ENCODE measurements at regions not wholly inside any gene's neighbourhood (a gene's known extent, or its start where the extent isn't known, plus 50 kb on each side); places are given as distances from the start of the nearest gene placed in this dataset.

- H3K4me3 ChIP-seq (ENCODE audit: low read length) = no peak overlapping the region
- H3K4me1 ChIP-seq (ENCODE audit: control insufficient read depth, insufficient read depth, low read length) = no peaks in the 10 kb centered on the region
- H3K27me3 ChIP-seq (ENCODE audit: control insufficient read depth, insufficient read depth, low read length) = no peaks in the 10 kb centered on the region
- no peaks in the 10 kb centered on the region for H3K36me3 ChIP-seq (ENCODE audit: control insufficient read depth, insufficient read depth, low read length)
- no peak overlapping the region for H3K27ac ChIP-seq (ENCODE audit: low read length)
- no CpG with 5 or more reads among the region's 10 CpGs for WGBS (ENCODE audit: insufficient coverage, insufficient read length)
- no peaks in the 10 kb centered on the region for H3K9me3 ChIP-seq (ENCODE audit: control insufficient read depth, insufficient read depth, low read length)
- no peak for DNase-seq (ENCODE audit: low read depth, low spot score)
Measured at GRCh38 chr6:14321992-14322772, 204.6 kb downstream of the CD83 start.

DNA sequence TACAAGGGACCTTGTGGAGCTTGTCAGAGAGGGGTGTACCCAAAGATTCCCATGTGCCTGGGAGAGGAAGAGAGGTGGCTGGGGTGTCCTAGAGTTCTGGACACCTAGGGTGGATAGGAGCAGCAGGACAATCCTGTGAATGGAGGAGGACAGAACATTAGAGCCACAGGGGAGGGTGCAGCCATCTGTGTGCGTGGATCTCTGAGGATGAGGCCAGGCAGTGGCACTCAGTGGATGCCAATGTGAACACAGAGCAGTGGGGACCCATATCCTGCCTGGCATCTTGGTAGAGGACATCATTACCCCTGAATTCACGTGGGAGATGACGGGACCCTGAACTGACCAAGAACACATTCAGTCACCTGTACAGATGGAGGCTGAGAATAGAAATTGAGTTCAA, 205.3 kb downstream of the CD83 start:
- H3K4me1 ChIP-seq (ENCODE audit: control insufficient read depth, insufficient read depth, low read length) = no peaks in the 10 kb centered on the region
- no peak overlapping the region for H3K27ac ChIP-seq (ENCODE audit: low read length)
- H3K36me3 ChIP-seq (ENCODE audit: control insufficient read depth, insufficient read depth, low read length) = no peaks in the 10 kb centered on the region
- no CpG with 5 or more reads among the region's 3 CpGs for WGBS (ENCODE audit: insufficient coverage, insufficient read length)
- DNase-seq (ENCODE audit: low read depth, low spot score) = no peak
- no peaks in the 10 kb centered on the region for H3K9me3 ChIP-seq (ENCODE audit: control insufficient read depth, insufficient read depth, low read length)
- H3K27me3 ChIP-seq (ENCODE audit: control insufficient read depth, insufficient read depth, low read length) = no peaks in the 10 kb centered on the region
- no peak overlapping the region for H3K4me3 ChIP-seq (ENCODE audit: low read length)

GRCh38 chr6:14326774-14327173, 209.2 kb downstream of the CD83 start:
- H3K36me3 ChIP-seq (ENCODE audit: control insufficient read depth, insufficient read depth, low read length) = no peaks in the 10 kb centered on the region
- H3K27me3 ChIP-seq (ENCODE audit: control insufficient read depth, insufficient read depth, low read length) = no peaks in the 10 kb centered on the region
- H3K4me3 ChIP-seq (ENCODE audit: low read length) = no peak overlapping the region
- no peak for DNase-seq (ENCODE audit: low read depth, low spot score)
- WGBS (ENCODE audit: insufficient coverage, insufficient read length) = no CpG with 5 or more reads among the region's 2 CpGs
- no peaks in the 10 kb centered on the region for H3K4me1 ChIP-seq (ENCODE audit: control insufficient read depth, insufficient read depth, low read length)
- no peaks in the 10 kb centered on the region for H3K9me3 ChIP-seq (ENCODE audit: control insufficient read depth, insufficient read depth, low read length)
- H3K27ac ChIP-seq (ENCODE audit: low read length) = no peak overlapping the region

DNA sequence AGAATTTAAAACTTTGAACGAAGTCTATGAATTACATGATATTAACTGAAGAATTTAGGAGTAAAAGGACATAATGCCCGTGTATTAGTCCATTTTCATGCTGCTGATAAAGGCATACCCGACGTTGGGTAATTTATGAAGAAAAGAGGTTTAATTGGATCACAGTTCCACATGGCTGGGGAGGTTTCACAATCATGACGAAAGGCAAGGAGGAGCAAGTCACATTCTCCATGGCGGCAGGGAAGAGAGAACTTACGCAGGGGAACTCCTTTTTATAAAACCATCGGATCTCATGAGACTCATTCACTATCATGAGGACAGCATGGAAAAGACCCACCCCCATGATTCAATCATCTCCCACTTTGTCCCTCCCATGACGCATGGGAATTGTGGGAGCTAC, 210.6 kb downstream of the CD83 start:
- Histone ChIP-seq H3K9me3 (ENCODE audit: control insufficient read depth, insufficient read depth, low read length) (no peaks in the 10 kb centered on the region), H3K4me3 (ENCODE audit: low read length) (no peak overlapping the region), H3K27me3 (ENCODE audit: control insufficient read depth, insufficient read depth, low read length) (no peaks in the 10 kb centered on the region), H3K36me3 (ENCODE audit: control insufficient read depth, insufficient read depth, low read length) (no peaks in the 10 kb centered on the region), H3K27ac (ENCODE audit: low read length) (no peak overlapping the region), H3K4me1 (ENCODE audit: control insufficient read depth, insufficient read depth, low read length) (no peaks in the 10 kb centered on the region)
- 100% methylated on average over 1 of the region's 9 CpGs for WGBS (ENCODE audit: insufficient coverage, insufficient read length)
- DNase-seq (ENCODE audit: low read depth, low spot score) = no peak

DNA sequence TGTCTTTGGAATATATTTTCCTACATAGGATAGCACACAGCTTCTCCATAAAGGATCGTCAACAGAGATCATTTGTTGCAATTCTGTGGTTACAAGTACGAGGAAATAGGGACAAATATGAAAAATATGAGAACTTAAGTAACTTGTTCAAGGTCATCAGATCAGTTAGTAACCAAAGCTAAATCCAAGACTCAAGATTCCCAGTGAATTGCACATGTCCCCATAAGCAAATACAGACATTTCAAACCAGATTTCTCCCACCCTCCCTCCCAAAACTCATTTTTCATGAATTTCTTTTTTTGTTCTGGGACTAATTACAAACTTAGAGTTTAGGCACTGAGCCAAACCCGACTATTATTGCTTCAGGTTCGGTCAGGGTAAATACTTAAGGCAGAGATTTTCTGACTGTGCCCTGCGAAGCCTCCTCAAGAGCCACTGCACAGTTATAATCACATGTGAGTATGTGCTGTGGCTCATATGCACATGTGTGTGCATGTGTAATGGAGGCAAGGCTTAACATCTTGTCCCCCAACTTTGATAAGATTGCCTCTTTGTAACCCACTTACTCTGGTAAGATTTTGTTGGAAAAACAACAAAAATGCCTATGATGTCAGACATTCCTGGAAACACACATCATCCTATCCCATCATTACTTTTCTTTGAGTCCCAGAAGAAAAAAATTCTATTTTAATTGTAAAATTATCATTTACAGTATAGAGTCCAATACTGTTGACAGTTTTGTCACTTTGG, 216.2 kb downstream of the CD83 start:
- H3K27ac ChIP-seq (ENCODE audit: low read length) = no peak overlapping the region
- H3K27me3 ChIP-seq (ENCODE audit: control insufficient read depth, insufficient read depth, low read length) = no peaks in the 10 kb centered on the region
- DNase-seq (ENCODE audit: low read depth, low spot score) = no peak
- no CpG with 5 or more reads among the region's 5 CpGs for WGBS (ENCODE audit: insufficient coverage, insufficient read length)
- no peak overlapping the region for H3K4me3 ChIP-seq (ENCODE audit: low read length)
- no peaks in the 10 kb centered on the region for H3K36me3 ChIP-seq (ENCODE audit: control insufficient read depth, insufficient read depth, low read length)
- no peaks in the 10 kb centered on the region for H3K4me1 ChIP-seq (ENCODE audit: control insufficient read depth, insufficient read depth, low read length)
- H3K9me3 ChIP-seq (ENCODE audit: control insufficient read depth, insufficient read depth, low read length) = no peaks in the 10 kb centered on the region

- no peaks in the 10 kb centered on the region for H3K9me3 ChIP-seq (ENCODE audit: control insufficient read depth, insufficient read depth, low read length)
- WGBS (ENCODE audit: insufficient coverage, insufficient read length) = no CpG with 5 or more reads among the region's 2 CpGs
- no peaks in the 10 kb centered on the region for H3K4me1 ChIP-seq (ENCODE audit: control insufficient read depth, insufficient read depth, low read length)
- no peaks in the 10 kb centered on the region for H3K36me3 ChIP-seq (ENCODE audit: control insufficient read depth, insufficient read depth, low read length)
- H3K27ac ChIP-seq (ENCODE audit: low read length) = no peak overlapping the region
- H3K4me3 ChIP-seq (ENCODE audit: low read length) = no peak overlapping the region
- H3K27me3 ChIP-seq (ENCODE audit: control insufficient read depth, insufficient read depth, low read length) = no peaks in the 10 kb centered on the region
- no peak for DNase-seq (ENCODE audit: low read depth, low spot score)
Measured at GRCh38 chr6:14335071-14335470, 217.5 kb downstream of the CD83 start.

DNA sequence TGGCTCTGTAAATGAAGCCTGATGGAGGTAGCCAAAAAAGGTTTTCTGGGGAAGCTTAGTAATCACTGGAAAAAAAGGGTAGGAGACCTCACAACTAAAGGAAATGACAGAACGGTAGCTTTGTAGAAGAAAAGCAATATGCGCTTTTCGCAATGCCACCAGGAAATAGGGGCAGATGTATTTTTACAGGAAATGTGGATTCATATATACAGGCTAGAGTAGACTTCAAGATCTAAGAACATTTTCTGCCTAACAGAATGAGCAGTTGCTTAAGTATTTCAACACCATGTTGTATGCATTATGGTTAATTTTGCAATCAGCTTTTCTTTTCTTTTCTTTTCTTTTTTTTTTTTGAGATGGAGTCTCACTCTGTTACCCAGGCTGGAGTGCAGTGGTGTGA, 219.6 kb downstream of the CD83 start:
- no peak for DNase-seq (ENCODE audit: low read depth, low spot score)
- Histone ChIP-seq H3K4me1 (ENCODE audit: control insufficient read depth, insufficient read depth, low read length) (no peaks in the 10 kb centered on the region), H3K27me3 (ENCODE audit: control insufficient read depth, insufficient read depth, low read length) (no peaks in the 10 kb centered on the region), H3K4me3 (ENCODE audit: low read length) (no peak overlapping the region), H3K27ac (ENCODE audit: low read length) (no peak overlapping the region), H3K9me3 (ENCODE audit: control insufficient read depth, insufficient read depth, low read length) (no peaks in the 10 kb centered on the region), H3K36me3 (ENCODE audit: control insufficient read depth, insufficient read depth, low read length) (no peaks in the 10 kb centered on the region)
- WGBS (ENCODE audit: insufficient coverage, insufficient read length) = no CpG with 5 or more reads among the region's 3 CpGs

DNA sequence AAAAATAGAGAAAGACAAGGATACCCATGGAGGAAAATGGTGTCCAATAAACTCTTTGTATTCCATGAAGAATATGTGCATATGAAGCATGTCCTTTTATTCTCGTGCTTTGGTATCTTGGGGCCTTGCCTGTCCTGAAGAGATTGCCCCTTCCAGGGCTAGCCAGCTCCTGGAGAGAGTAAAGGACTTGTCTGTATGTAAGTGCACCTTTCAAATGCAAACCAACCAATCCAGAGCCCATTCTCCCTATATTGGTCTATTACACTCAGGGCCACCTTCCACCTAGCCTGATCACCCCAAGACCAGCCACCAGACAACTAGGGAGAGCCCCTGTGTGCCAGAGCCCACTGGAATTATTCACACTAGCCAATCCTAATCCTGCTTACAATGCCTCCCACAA, 221.6 kb downstream of the CD83 start:
- no CpG with 5 or more reads among the region's 1 CpG for WGBS (ENCODE audit: insufficient coverage, insufficient read length)
- Histone ChIP-seq H3K36me3 (ENCODE audit: control insufficient read depth, insufficient read depth, low read length) (no peaks in the 10 kb centered on the region), H3K27me3 (ENCODE audit: control insufficient read depth, insufficient read depth, low read length) (no peaks in the 10 kb centered on the region), H3K4me3 (ENCODE audit: low read length) (no peak overlapping the region), H3K4me1 (ENCODE audit: control insufficient read depth, insufficient read depth, low read length) (no peaks in the 10 kb centered on the region), H3K9me3 (ENCODE audit: control insufficient read depth, insufficient read depth, low read length) (no peaks in the 10 kb centered on the region), H3K27ac (ENCODE audit: low read length) (no peak overlapping the region)
- DNase-seq (ENCODE audit: low read depth, low spot score) = no peak

- Histone ChIP-seq H3K4me1 (ENCODE audit: control insufficient read depth, insufficient read depth, low read length) (no peaks in the 10 kb centered on the region; the same call in 1 of the 2 replicates), H3K27ac (ENCODE audit: low read length) (no peak overlapping the region), H3K36me3 (ENCODE audit: control insufficient read depth, insufficient read depth, low read length) (no peaks in the 10 kb centered on the region), H3K4me3 (ENCODE audit: low read length) (no peak overlapping the region), H3K27me3 (ENCODE audit: control insufficient read depth, insufficient read depth, low read length) (no peaks in the 10 kb centered on the region), H3K9me3 (ENCODE audit: control insufficient read depth, insufficient read depth, low read length) (no peaks in the 10 kb centered on the region)
- no CpG with 5 or more reads among the region's 4 CpGs for WGBS (ENCODE audit: insufficient coverage, insufficient read length)
- no peak for DNase-seq (ENCODE audit: low read depth, low spot score)
Measured at GRCh38 chr6:14339711-14340584, 222.4 kb downstream of the CD83 start.

DNA sequence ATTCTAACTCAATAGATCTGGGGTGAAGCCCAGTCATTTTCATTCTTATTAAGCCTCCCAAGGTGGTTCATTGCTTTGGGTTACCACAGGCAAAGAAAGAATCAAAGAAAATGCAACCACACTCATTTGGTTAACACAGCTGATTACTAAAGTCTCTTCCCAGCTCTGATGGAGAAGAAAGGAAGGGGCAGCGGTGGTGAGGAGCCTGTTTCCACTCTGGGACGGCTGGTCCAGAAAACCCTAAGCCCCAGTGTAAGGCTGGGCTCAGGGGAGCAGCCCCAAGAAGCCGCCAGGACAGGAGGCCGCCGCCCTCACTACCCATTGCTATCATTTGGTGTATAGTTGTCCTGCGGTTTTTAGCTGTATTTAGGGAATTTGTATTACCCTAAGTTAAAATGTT, 226.9 kb downstream of the CD83 start:
- no peaks in the 10 kb centered on the region for H3K9me3 ChIP-seq (ENCODE audit: control insufficient read depth, insufficient read depth, low read length)
- no CpG with 5 or more reads among the region's 6 CpGs for WGBS (ENCODE audit: insufficient coverage, insufficient read length)
- no peak for DNase-seq (ENCODE audit: low read depth, low spot score)

More for the DNA sequence above, 226.9 kb downstream of the CD83 start:
- Histone ChIP-seq H3K4me1 (ENCODE audit: control insufficient read depth, insufficient read depth, low read length) (no peaks in the 10 kb centered on the region; the same call in 1 of the 2 replicates), H3K36me3 (ENCODE audit: control insufficient read depth, insufficient read depth, low read length) (no peaks in the 10 kb centered on the region), H3K4me3 (ENCODE audit: low read length) (no peak overlapping the region), H3K27me3 (ENCODE audit: control insufficient read depth, insufficient read depth, low read length) (no peaks in the 10 kb centered on the region), H3K27ac (ENCODE audit: low read length) (no peak overlapping the region)
